ENCODE measurements at regions not wholly inside any gene's neighbourhood (a gene's known extent, or its start where the extent isn't known, plus 50 kb on each side); places are given as distances from the start of the nearest gene placed in this dataset.

DNA sequence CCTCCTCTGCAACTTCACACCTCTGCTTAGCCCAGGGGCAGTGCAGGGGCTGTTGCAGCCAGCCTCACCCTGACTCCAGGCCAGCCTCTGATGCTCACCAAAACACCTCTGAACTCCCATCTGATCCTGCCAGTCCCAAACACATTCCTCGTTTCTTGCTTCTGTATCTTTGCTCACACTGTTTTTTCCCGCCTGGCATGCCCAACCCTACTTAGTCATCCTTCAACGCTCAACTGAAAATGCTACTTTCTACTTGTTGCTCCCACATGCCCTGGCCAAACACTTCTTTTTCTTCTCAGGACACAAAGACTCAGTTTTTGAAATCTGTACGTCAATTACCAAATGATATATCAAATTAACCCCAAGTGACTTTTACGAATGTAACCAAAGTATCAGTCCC is 140.8 kb upstream of the ZBED5 start:
- DNase-seq, result no peak
- intact Hi-C loops (cut with DNase I; ENCODE audit: low total_unique reads), result loop anchor here (5.0 kb wide), 1 partner anchor 56 kb away; no protein-coding TSS in a partner anchor
- TF ChIP-seq, protein P1, sequence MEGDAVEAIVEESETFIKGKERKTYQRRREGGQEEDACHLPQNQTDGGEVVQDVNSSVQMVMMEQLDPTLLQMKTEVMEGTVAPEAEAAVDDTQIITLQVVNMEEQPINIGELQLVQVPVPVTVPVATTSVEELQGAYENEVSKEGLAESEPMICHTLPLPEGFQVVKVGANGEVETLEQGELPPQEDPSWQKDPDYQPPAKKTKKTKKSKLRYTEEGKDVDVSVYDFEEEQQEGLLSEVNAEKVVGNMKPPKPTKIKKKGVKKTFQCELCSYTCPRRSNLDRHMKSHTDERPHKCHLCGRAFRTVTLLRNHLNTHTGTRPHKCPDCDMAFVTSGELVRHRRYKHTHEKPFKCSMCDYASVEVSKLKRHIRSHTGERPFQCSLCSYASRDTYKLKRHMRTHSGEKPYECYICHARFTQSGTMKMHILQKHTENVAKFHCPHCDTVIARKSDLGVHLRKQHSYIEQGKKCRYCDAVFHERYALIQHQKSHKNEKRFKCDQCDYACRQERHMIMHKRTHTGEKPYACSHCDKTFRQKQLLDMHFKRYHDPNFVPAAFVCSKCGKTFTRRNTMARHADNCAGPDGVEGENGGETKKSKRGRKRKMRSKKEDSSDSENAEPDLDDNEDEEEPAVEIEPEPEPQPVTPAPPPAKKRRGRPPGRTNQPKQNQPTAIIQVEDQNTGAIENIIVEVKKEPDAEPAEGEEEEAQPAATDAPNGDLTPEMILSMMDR (IDR thresholded peaks at IDR 0.05), result no peak
- peaks cover 0 to 19% of the 10 kb centered on the region in 2 donors for H3K27me3 ChIP-seq
- H3K36me3 ChIP-seq, result no peaks in the 10 kb centered on the region
- H3K27ac ChIP-seq, result no peak overlapping the region
- H3K4me1 ChIP-seq, result no peaks in the 10 kb centered on the region
- H3K9me3 ChIP-seq, result no peaks in the 10 kb centered on the region
- no peak overlapping the region for H3K4me3 ChIP-seq

DNA sequence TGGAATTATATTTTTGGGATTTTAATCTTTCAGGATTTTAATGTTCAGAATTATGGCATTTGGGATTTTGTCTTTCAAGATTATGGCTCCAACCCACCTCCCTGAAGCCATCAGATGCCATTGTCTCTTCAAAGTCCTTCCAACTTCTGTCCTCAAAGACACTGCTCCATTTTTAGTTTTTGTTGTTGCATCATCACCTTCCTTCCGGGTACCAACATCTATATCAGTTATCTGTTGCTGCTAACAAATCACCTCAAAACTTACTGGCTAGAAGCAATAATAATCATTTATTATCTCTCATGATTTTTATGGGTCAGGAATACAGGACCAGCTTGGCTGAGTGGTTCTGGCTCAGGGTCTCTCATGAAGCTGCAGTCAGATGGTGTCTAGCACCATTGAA is 138.8 kb upstream of the ZBED5 start:
- DNase-seq, result no peak
- no peaks in the 10 kb centered on the region for H3K36me3 ChIP-seq
- peaks cover 0 to 17% of the 10 kb centered on the region in 2 donors for H3K27me3 ChIP-seq
- H3K9me3 ChIP-seq, result no peaks in the 10 kb centered on the region
- H3K27ac ChIP-seq, result no peak overlapping the region
- TF ChIP-seq, protein P1 (IDR thresholded peaks at IDR 0.05), result no peak
- no peak overlapping the region for H3K4me3 ChIP-seq
- intact Hi-C loops (cut with DNase I; ENCODE audit: low total_unique reads), result loop anchor here (5.0 kb wide), 1 partner anchor 54 kb away; no protein-coding TSS in a partner anchor
- no peaks in the 10 kb centered on the region for H3K4me1 ChIP-seq

DNA sequence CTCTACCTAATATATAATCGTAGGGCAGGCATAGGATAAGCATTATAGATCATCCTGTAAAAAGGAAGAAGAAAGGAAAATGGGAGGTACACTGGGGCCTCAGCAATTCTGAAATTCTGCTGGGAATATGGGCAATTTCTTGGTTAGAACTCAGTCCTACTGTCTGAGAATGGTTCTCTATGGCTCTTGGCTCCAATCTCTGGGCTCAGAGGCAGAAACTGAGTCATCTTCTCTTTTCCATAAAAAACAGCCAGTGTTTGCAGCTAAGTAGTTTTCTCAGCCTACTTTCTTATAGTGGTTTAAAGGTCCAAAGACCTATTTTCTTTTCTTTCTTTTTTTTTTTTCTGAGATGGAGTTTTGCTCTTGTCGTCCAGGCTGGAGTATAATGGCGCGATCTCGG is 135.8 kb upstream of the ZBED5 start:
- Histone ChIP-seq H3K36me3 (no peaks in the 10 kb centered on the region), H3K27me3 (no peaks in the 10 kb centered on the region), H3K4me1 (no peaks in the 10 kb centered on the region), H3K4me3 (no peak overlapping the region), H3K27ac (no peak overlapping the region), H3K9me3 (no peaks in the 10 kb centered on the region)
- no peak for DNase-seq
- intact Hi-C loops (cut with DNase I; ENCODE audit: low total_unique reads), result no loop called here
- TF ChIP-seq, protein P1 (IDR thresholded peaks at IDR 0.05), result no peak

DNA sequence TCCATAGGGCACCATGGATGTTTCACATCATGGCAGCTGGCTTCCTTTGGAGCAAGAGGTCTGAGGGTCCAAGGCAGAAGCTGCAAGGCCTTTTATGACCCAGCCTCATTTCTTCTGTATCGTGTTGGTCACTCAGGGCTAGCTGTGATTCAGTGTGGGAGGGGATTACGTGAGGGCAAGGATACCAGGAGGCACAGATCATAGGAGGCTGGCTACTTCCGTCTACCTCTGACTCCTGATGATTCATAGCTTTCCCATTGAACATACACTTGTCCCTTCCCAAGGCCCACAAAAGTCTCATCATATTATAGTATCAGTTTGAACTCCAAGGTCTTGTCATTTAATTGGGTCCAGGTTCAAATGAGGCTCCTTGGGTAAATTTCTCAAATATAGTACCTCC is 135.3 kb upstream of the ZBED5 start:
- Histone ChIP-seq H3K36me3 (no peaks in the 10 kb centered on the region), H3K27ac (no peak overlapping the region), H3K27me3 (no peaks in the 10 kb centered on the region), H3K9me3 (no peaks in the 10 kb centered on the region), H3K4me1 (no peaks in the 10 kb centered on the region), H3K4me3 (no peak overlapping the region)
- intact Hi-C loops (cut with DNase I; ENCODE audit: low total_unique reads), result no loop called here
- TF ChIP-seq, protein P1 (IDR thresholded peaks at IDR 0.05), result no peak
- DNase-seq, result no peak

DNA sequence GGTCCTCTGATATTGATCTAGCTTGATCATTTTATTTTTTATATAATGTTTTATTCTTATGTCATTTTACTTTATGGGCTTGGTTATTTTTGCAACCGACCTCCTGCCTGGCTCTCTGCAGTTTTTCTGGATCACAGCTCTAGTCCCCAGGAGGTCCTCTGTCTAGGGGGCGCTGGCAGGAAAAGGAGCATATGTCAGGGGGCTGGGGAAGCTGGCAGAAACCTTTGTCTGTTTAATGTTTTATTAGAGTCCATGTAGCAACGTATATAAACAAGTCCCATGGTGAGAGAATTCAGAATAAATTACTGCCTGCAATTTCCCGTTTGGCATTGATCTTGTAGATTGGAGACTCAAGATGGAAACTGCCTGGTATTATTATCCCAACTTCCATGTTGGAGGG is 133.5 kb upstream of the ZBED5 start:
- H3K4me3 ChIP-seq, result no peak overlapping the region
- no peak for DNase-seq
- H3K27ac ChIP-seq, result no peak overlapping the region
- intact Hi-C loops (cut with DNase I; ENCODE audit: low total_unique reads), result no loop called here
- H3K36me3 ChIP-seq, result no peaks in the 10 kb centered on the region
- TF ChIP-seq, protein P1 (IDR thresholded peaks at IDR 0.05), result no peak
- no peaks in the 10 kb centered on the region for H3K4me1 ChIP-seq
- no peaks in the 10 kb centered on the region for H3K27me3 ChIP-seq
- H3K9me3 ChIP-seq, result no peaks in the 10 kb centered on the region

DNA sequence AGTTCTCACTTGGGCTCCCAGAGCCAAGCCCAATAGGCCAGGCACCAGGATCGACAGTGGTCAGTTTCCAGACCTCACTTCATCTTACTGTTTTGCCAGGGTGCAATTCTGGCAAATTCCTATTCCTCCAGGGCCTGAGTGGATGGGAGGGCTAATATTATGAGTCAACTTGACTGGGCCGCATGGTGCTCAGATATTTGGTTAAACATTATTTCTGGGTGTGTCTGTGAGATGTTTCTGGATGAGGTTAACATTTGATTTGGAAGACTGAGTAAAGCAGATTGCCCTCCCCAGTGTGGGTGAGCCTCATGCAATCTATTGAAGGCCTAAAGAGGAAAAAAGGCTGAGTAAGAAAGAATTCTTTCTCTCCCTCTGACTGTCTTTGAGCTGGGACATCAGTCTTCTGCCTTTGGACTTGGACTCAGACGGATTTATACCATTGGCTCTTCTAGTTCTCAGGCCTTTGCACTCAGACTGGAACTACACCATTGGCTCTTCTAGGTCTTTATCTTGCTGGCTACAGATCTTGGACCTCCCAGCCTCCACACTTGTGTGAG is 132.9 kb upstream of the ZBED5 start:
- no peak overlapping the region for H3K27ac ChIP-seq
- no peaks in the 10 kb centered on the region for H3K4me1 ChIP-seq
- intact Hi-C loops (cut with DNase I; ENCODE audit: low total_unique reads), result no loop called here
- H3K9me3 ChIP-seq, result no peaks in the 10 kb centered on the region
- no peak overlapping the region for H3K4me3 ChIP-seq
- no peaks in the 10 kb centered on the region for H3K27me3 ChIP-seq
- no peaks in the 10 kb centered on the region for H3K36me3 ChIP-seq
- DNase-seq, result no peak
- TF ChIP-seq, protein P1 (IDR thresholded peaks at IDR 0.05), result no peak

Data from tibial artery (tissue), 4 donors.